ENCODE measurements at regions not wholly inside any gene's neighbourhood (a gene's known extent, or its start where the extent isn't known, plus 50 kb on each side); places are given as distances from the start of the nearest gene placed in this dataset.

DNA sequence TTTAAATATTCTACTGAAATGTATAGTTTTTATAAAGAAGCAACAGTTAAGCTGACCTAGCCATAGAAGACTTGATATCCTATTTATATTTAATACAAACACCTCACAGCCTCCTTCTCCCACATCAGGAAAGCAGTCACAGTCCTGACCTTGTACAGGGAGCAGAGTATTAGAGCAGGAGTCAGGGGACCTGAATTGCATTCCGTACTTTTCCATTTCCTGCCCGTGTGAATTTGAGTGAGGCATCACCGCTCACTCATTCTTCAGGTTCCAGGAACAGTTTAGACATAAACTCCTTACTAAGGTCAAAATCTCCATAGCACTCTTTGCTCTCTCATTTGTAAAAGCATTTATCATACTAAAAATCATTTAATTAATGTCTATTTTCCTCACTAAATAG is 482.5 kb upstream of the FAT3 start:
- no peak for DNase-seq

DNA sequence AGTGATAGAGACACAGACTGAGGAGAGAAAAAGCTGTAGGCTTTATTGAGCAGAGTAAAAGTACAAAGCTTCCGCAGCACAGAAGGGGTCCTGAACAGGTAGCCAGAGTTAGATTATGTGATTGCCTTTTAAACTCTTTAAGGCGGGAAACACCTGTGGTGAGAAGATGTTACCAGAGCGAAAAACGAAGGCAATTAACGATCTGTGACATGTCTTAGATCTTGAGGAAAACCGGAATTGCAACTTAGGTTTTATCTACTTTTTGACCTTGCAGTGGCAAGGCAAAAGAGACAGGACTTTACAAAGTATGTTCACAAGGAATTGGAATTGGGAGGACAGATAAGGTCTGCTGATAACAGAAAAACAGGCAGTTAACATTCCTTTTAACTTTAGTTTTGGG is 493.6 kb upstream of the FAT3 start:
- DNase-seq, result no peak

- DNase-seq, result no peak
These were observed 494.0 kb upstream of the FAT3 start for GRCh38 chr11:91730620-91731019.

DNA sequence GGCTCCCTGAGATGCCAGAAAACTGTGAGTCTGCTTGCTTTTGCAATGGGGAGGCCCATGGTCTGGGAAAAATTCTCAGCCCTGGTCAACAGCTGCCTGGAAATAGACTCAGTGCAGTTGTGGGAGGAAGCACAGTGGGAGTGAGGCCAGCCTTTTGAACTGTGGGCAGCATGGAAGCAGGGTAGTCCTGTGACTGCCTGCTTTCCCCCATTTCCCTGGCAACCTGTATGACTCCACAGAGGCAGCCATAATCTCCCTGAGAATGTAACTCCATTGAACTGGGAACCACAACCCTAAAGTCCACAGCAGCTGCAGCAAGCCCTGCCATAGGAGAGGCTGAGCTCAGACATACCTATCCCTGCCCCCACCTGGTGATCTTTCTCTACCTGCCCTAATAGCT is 494.6 kb upstream of the FAT3 start:
- no peak for DNase-seq

GRCh38 chr11:91717169-91717568 is 507.4 kb upstream of the FAT3 start:
- DNase-seq, result no peak

DNA sequence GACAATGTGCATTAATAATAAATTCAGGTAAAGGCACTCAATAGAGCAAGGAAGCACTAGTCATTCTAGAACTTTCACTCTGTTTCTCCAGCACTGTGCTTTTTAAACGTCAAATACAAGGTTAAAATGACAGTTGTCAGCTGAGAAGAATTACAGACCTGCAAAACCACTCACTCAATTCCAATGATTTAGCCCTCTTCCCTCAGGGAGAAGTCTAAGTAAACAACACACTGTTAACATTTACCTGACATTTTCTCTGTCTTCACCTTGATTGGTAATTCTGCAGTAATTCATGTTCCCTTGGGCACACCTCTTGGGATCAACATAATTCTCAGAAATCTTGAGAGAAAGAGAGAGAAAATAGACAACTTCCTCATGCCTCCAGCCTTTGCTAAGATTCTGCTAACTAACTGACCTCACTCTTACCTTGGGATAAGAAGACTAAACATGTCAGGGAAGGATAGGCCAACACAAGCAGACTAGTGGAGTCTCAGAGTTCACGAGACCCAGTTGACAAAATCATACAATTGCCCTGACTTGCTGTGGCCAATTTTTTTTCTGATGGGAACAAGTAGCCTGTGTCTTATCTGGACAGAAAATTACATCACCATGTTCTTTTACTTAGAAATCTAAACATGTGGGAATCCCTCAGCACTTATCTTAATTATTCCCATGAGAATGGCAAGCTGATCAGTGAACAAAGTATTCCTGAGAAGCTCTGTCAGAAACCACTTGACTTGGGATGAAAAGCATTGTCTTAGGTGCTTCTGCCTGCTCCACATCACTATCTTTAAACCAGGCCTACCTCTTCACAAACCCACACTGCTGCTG is 516.8 kb upstream of the FAT3 start:
- DNase-seq, result no peak

GRCh38 chr11:91703042-91703441 is 521.6 kb upstream of the FAT3 start:
- no peak for DNase-seq

DNA sequence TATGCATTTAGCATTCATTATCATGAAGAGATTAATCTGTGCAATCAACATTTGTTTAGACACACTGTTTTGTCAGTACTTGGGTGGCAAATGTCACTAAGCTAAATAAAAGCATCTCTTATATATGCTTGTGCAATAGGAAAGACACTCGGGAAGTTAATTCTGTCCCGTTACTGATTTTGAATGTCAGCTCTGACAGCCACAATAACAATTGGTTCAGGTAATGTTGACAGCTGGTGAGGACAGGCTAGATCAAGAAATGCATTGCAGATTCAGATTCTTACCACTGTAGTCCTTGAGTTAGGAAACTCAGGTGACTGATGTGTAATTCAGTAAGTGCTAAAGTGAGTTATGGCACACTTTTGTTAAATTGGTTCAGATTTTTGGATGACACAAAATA is 523.8 kb upstream of the FAT3 start:
- no peak for DNase-seq

GRCh38 chr11:91698845-91699244 is 525.8 kb upstream of the FAT3 start:
- no peak for DNase-seq

GRCh38 chr11:91694331-91694730 is 530.3 kb upstream of the FAT3 start:
- DNase-seq, result no peak

GRCh38 chr11:91691872-91692271 is 532.7 kb upstream of the FAT3 start:
- DNase-seq, result no peak

- no peak for DNase-seq
These were observed 535.9 kb upstream of the FAT3 start for GRCh38 chr11:91688672-91689071.

DNA sequence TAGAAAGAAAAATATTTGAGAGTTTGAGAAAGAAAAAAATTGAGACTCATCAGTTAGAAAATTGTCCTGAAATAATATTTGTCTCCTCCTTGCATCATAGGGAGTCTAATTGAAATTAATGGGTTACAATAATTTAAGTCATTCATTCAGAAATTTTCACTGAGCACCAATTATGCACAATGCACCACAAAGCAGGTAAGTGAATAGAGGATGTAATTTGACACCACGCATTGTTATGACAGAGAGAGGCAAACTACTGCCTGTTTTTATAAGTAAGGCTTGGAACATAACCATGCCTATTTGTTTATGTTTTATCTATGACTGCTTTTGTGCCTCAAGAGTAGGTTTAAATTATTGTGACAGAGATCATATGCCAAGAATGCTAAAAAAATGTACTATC is 537.9 kb upstream of the FAT3 start:
- DNase-seq, result no peak

DNA sequence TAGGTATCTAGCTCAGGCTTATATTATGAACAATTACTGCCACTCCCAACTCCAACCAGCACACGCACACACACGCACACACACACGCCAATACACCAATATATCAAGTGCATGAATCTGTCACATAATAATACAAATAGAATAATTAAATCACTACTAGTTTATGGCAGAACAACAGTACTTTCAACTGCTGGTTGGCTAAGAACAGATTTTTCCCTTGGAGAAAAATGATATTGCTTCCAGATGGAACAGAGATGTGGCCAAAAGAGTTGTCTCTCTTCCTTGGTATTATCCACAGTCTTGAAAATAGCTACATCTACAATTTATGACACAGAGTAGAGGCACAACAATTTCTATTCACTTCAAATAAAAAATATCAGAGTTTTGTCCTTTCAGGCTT is 538.3 kb upstream of the FAT3 start:
- no peak for DNase-seq

GRCh38 chr11:91673705-91674104 is 550.9 kb upstream of the FAT3 start:
- no peak for DNase-seq

GRCh38 chr11:91664521-91664920 is 560.1 kb upstream of the FAT3 start:
- DNase-seq, result no peak

- no peak for DNase-seq
These were observed 564.6 kb upstream of the FAT3 start for GRCh38 chr11:91660036-91660435.

DNA sequence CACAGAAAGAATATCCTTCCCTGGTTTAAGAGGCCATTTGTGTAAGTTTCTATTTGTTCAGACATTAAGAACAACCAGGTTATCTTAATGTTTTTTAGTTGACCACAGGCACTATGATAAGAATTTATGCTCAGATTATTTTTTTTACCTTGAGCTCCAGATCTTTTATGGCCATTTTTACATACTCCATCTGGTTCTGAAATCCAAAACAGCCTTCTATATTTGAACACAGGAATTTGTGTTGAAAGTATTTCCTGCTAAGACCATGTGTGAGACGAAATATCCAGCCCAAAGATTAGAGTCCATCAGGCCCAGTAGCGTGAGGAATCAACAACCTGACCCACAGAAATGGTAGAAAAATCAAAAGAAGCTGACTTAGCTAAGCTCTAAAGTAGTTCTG is 569.9 kb upstream of the FAT3 start:
- DNase-seq, result no peak

- DNase-seq, result peak; percentile 1
These were observed 571.4 kb upstream of the FAT3 start for GRCh38 chr11:91653079-91653754.

DNA sequence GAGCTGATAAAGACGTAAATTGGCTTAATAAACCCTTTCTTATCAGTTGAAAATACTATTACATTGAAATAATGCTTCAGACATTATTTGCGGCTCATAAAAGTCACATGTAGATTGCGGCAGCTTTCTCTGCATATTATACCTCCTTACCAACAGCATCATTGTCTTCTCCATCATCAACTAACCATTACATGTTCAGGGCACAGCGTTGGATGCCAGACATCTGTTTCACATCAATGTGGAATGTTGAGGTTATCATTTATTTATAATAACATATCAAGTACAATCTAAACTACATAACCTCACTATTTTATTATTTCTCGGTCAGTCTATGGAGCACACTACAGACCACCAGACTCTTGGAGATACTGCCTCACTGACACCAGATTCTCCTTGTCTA is 573.8 kb upstream of the FAT3 start:
- no peak for DNase-seq

DNA sequence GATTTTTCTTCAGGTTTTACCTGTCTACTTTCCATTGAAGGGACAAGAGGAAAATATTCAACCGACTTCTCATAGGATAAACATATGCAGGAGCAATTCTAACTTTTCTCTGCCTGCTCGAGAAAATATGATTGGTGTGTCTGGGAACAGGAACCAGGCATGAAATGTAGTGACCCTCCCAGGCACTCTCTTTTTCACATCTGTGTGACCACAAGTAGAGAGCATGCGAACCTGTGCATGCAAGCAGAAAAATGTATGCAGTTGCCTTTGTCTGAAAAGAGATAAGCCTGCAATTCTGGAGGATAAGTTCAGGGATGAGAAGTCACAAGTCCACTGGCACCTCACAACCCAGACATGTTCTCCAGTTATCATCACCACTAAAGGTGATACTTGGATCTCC is 583.5 kb upstream of the FAT3 start:
- no peak for DNase-seq

DNA sequence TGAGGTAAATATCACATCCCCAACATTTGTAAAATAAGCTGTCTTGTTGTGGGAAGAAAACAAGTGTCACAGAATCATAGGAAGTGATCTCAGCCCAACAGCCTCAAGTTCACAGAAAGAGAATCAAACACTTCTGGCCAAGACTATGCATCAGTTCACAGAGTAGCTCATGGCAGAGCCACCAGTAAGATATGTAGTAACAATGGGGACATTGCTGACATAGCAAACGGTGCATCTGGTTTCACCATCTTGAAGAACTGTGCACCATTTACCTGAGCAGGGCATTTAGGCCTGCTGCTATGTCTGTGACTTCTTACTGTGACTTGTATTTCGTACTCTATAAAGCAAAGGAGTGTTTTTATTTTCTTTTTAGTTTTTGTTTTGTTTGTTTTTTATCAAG is 585.3 kb upstream of the FAT3 start:
- DNase-seq, result no peak

GRCh38 chr11:91630916-91631673 is 593.5 kb upstream of the FAT3 start:
- peak; percentile 30 for DNase-seq

GRCh38 chr11:91625495-91625894 is 599.1 kb upstream of the FAT3 start:
- DNase-seq, result no peak

All from fibroblast of skin of abdomen (primary cell).